Activated T-cell treated with anti-CD3 and anti-CD28 coated beads, Interleukin-2, amount 50 U/mL, for 4 hours (primary cell): ENCODE measurements at regions not wholly inside any gene's neighbourhood (a gene's known extent, or its start where the extent isn't known, plus 50 kb on each side); places are given as distances from the start of the nearest gene placed in this dataset.
"Not testable (repeated sequence)": the region's sequence is repeated elsewhere in the genome, so short reads cannot be mapped to it uniquely, and the experiment has no call there.

Experiments used
- ATAC-seq, 2 donors: fragments of 200-7000 bp; cut with Tn5 transposase; one replicate each; pipeline ENCODE4 v1.10.0; 2021
- DNase-seq: peaks from one replicate; pipeline ENCODE4 v3.0.0-alpha.2; 2020
- H3K27me3 Mint-ChIP-seq: one replicate; pipeline ENCODE4 v1.8.0; 2021; ENCODE audit warnings: low read depth, mixed read lengths
- H3K36me3 Mint-ChIP-seq: one replicate; pipeline ENCODE4 v1.8.0; 2022; ENCODE audit warnings: mixed read lengths; ENCODE audit not compliant: insufficient read depth
- H3K4me1 Mint-ChIP-seq: one replicate; pipeline ENCODE4 v1.8.0; 2021; ENCODE audit warnings: low read depth, mixed read lengths
- H3K4me3 Mint-ChIP-seq: one replicate; pipeline ENCODE4 v1.8.0; 2021; ENCODE audit warnings: mild to moderate bottlenecking, moderate library complexity, mixed read lengths
- H3K9me3 Mint-ChIP-seq: one replicate; pipeline ENCODE4 v1.8.0; 2021; ENCODE audit warnings: mixed read lengths

DNA sequence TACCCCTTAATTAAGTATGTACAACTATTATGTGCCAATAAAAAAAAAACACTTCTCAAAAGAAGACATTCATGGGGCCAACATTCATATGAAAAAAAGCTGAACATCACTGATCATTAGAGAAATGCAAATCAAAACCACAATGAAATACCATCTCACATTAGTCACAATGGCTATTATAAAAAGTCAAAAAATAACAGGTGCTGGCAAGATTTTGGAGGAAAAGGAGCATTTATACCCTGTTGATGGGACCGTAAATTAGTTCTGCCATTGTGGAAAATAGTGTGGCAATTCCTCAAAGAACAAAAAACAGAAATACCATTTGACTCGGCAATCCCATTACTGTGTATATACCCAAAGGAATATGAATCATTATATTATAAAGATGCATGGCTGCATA lies 229.9 kb downstream of the PAPSS1 start:
- no peaks in the 10 kb centered on the region for H3K27me3 Mint-ChIP-seq
- no peak overlapping the region for H3K4me3 Mint-ChIP-seq
- H3K36me3 Mint-ChIP-seq: no peaks in the 10 kb centered on the region
- peaks cover 3% of the 10 kb centered on the region for H3K9me3 Mint-ChIP-seq
- no peak for ATAC-seq
- no peaks in the 10 kb centered on the region for H3K4me1 Mint-ChIP-seq
- DNase-seq: no peak

GRCh38 chr4:107483621-107484020 lies 236.4 kb downstream of the PAPSS1 start:
- not testable (repeated sequence) for DNase-seq, H3K4me1 Mint-ChIP-seq, H3K36me3 Mint-ChIP-seq, H3K4me3 Mint-ChIP-seq, ATAC-seq, H3K27me3 Mint-ChIP-seq
- peaks cover 32% of the 10 kb centered on the region for H3K9me3 Mint-ChIP-seq

GRCh38 chr4:107482546-107482945 lies 237.5 kb downstream of the PAPSS1 start:
- Mint-ChIP-seq H3K36me3 (no peaks in the 10 kb centered on the region), H3K9me3 (peaks cover 33% of the 10 kb centered on the region), H3K4me1 (no peaks in the 10 kb centered on the region), H3K4me3 (no peak overlapping the region), H3K27me3 (no peaks in the 10 kb centered on the region)
- ATAC-seq (no peak), DNase-seq (no peak)

DNA sequence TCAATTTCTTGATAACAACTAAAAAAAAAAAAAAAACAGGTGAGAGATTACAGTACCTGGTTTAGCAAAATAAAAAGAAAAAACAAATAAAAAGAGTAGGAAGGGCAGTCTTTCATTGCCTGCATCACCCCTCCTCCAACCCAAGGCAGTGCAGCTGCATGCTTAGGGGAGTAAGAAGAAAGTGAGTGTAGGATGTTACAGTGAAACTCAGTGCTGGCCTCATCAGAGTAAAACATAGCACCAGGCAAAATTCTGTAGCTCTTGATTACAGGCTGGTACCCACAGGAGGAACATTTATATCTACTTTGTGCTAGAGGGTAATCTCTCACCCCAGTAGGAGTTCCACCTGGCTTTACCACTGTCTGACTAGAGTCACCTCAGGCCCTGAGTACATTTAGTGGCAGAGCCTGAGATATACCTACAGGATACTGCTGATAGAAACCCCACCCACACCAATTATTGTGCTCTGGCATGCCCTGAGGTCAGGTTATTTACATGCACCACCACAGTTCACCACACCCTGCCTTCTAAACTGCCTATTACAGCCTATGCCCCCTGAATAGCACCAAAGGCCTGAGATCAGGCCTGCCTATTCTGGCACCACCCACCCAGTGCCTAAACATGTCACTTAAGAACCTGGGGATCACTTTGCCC lies 241.6 kb downstream of the PAPSS1 start:
- Mint-ChIP-seq H3K27me3 (no peaks in the 10 kb centered on the region), H3K4me3 (no peak overlapping the region), H3K4me1 (no peaks in the 10 kb centered on the region), H3K9me3 (peaks cover 21% of the 10 kb centered on the region), H3K36me3 (no peaks in the 10 kb centered on the region)
- ATAC-seq: no peak
- no peak for DNase-seq

DNA sequence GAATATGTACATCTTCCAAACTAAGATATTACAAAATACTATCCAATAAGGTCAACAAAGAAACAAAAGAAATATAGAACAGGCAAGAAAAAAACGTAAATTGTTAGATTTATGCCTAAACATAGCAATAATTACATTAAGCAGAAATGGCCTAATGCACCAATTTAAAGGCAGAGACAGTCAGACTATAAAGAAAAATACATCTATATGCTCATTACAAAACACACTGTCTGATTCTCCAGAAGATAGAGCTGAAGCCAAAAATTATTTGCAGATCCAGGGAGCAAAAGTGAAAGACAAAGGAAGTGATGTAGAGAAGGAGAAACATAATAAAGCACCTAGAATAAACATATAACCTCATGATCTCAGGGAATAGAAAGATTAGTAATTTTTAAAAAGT lies 246.9 kb downstream of the PAPSS1 start:
- DNase-seq: no peak
- no peaks in the 10 kb centered on the region for H3K27me3 Mint-ChIP-seq
- H3K9me3 Mint-ChIP-seq: no peaks in the 10 kb centered on the region
- no peak overlapping the region for H3K4me3 Mint-ChIP-seq
- no peaks in the 10 kb centered on the region for H3K4me1 Mint-ChIP-seq
- H3K36me3 Mint-ChIP-seq: no peaks in the 10 kb centered on the region
- ATAC-seq: no peak

GRCh38 chr4:107472265-107472948 lies 247.6 kb downstream of the PAPSS1 start:
- H3K27me3 Mint-ChIP-seq: no peaks in the 10 kb centered on the region
- ATAC-seq: no peak
- no peak overlapping the region for H3K4me3 Mint-ChIP-seq
- no peaks in the 10 kb centered on the region for H3K36me3 Mint-ChIP-seq
- H3K9me3 Mint-ChIP-seq: no peaks in the 10 kb centered on the region
- no peak for DNase-seq
- H3K4me1 Mint-ChIP-seq: no peaks in the 10 kb centered on the region

- Mint-ChIP-seq H3K36me3 (no peaks in the 10 kb centered on the region), H3K4me1 (no peaks in the 10 kb centered on the region), H3K9me3 (no peaks in the 10 kb centered on the region), H3K27me3 (no peaks in the 10 kb centered on the region), H3K4me3 (no peak overlapping the region)
- DNase-seq (no peak), ATAC-seq (no peak)
Measured at GRCh38 chr4:107470173-107470572, 249.9 kb downstream of the PAPSS1 start.

DNA sequence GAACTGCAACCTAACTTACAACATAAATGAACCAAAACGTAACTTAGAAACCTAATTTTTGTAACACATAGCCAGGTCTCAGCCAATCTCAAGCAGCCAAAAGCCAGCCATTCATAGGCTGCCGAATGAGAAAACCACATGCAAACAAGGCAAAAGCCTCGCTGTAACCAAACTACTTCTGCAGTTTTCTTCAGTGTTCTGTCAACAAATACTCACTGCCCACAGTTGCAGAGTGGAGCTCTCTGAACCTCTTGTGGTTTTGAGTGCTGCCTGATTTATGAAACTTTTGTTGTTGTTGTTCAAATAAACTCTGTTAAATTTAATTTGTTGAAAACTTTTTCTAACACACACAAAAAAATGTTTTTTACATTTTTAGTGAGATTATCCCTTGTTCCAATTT lies 251.2 kb downstream of the PAPSS1 start:
- Mint-ChIP-seq H3K36me3 (no peaks in the 10 kb centered on the region), H3K4me1 (no peaks in the 10 kb centered on the region), H3K27me3 (no peaks in the 10 kb centered on the region), H3K9me3 (no peaks in the 10 kb centered on the region), H3K4me3 (no peak overlapping the region)
- DNase-seq (no peak), ATAC-seq (no peak)

DNA sequence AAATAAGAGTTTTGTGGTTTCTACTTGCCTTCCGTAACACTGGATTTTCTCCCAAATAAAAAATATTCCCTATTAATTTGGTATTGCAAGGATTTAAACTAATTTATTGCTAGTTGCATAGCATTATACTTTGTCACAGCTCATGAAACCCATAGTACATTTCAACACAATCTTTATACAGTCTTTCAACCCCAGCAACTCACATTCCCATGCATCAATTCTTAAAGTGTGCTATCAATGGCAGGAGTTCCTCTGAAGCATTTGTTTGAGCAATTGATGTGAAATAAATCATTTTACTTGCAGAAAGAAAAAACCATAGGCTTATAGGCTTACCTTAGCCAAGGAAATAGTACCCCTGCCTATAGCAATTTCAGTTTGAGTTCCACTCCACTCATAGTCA lies 251.9 kb downstream of the PAPSS1 start:
- no peaks in the 10 kb centered on the region for H3K36me3 Mint-ChIP-seq
- no peaks in the 10 kb centered on the region for H3K4me1 Mint-ChIP-seq
- no peak for DNase-seq
- no peak overlapping the region for H3K4me3 Mint-ChIP-seq
- no peaks in the 10 kb centered on the region for H3K9me3 Mint-ChIP-seq
- ATAC-seq: no peak
- H3K27me3 Mint-ChIP-seq: no peaks in the 10 kb centered on the region

GRCh38 chr4:107467461-107467860 lies 252.6 kb downstream of the PAPSS1 start:
- no peaks in the 10 kb centered on the region for H3K36me3 Mint-ChIP-seq
- no peaks in the 10 kb centered on the region for H3K4me1 Mint-ChIP-seq
- H3K9me3 Mint-ChIP-seq: no peaks in the 10 kb centered on the region
- H3K27me3 Mint-ChIP-seq: no peaks in the 10 kb centered on the region
- ATAC-seq (no peak), DNase-seq (no peak)
- H3K4me3 Mint-ChIP-seq: no peak overlapping the region

DNA sequence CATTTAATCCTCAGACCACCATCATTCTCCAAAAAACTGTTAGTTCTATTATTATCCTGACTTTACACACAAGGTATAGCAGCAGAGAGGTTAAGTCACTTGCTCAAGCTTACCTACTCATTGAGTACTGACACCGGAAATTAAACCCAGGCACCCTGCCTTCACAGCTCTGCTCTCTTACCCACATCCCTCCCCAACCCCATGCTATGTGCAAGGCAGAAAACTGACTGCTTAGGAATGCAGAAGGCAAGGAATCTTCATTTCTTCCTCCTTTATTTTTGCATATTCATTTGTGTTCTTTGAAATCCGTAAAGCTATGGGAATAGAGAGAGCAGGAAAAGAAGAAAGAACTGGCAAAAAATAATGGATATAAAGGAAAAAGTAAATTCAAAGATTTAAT lies 261.8 kb downstream of the PAPSS1 start:
- H3K4me1 Mint-ChIP-seq: no peaks in the 10 kb centered on the region
- peaks cover 8% of the 10 kb centered on the region for H3K27me3 Mint-ChIP-seq
- H3K4me3 Mint-ChIP-seq: no peak overlapping the region
- no peaks in the 10 kb centered on the region for H3K9me3 Mint-ChIP-seq
- ATAC-seq (no peak), DNase-seq (no peak)
- H3K36me3 Mint-ChIP-seq: no peaks in the 10 kb centered on the region

- Mint-ChIP-seq H3K9me3 (no peaks in the 10 kb centered on the region), H3K27me3 (no peaks in the 10 kb centered on the region), H3K4me1 (no peaks in the 10 kb centered on the region), H3K4me3 (no peak overlapping the region), H3K36me3 (no peaks in the 10 kb centered on the region)
- DNase-seq (no peak), ATAC-seq (no peak)
Measured at GRCh38 chr4:107453987-107454386, 266.0 kb downstream of the PAPSS1 start.

- DNase-seq: no peak
- H3K4me1 Mint-ChIP-seq: no peaks in the 10 kb centered on the region
- no peaks in the 10 kb centered on the region for H3K9me3 Mint-ChIP-seq
- H3K27me3 Mint-ChIP-seq: no peaks in the 10 kb centered on the region
- H3K4me3 Mint-ChIP-seq: no peak overlapping the region
- no peaks in the 10 kb centered on the region for H3K36me3 Mint-ChIP-seq
- no peak for ATAC-seq
Measured at GRCh38 chr4:107452717-107453630, 267.1 kb downstream of the PAPSS1 start.

GRCh38 chr4:107449611-107450369 lies 270.2 kb downstream of the PAPSS1 start:
- H3K27me3 Mint-ChIP-seq: no peaks in the 10 kb centered on the region
- ATAC-seq: no peak

More at GRCh38 chr4:107449611-107450369, 270.2 kb downstream of the PAPSS1 start:
- no peaks in the 10 kb centered on the region for H3K36me3 Mint-ChIP-seq
- DNase-seq: no peak
- H3K4me1 Mint-ChIP-seq: no peaks in the 10 kb centered on the region
- H3K4me3 Mint-ChIP-seq: no peak overlapping the region
- peaks cover 6% of the 10 kb centered on the region for H3K9me3 Mint-ChIP-seq
